ACC112 (cell line): ENCODE measurements at regions not wholly inside any gene's neighbourhood (a gene's known extent, or its start where the extent isn't known, plus 50 kb on each side); places are given as distances from the start of the nearest gene placed in this dataset.

Source experiments
- H2AFZ ChIP-seq: fragments of 200-600 bp; sonication (generic); one replicate; pipeline ENCODE4 v1.6.0; 2017; ENCODE audit warnings: antibody characterized with exemption, low read length; ENCODE audit not compliant: unreplicated experiment
- H3K27ac ChIP-seq: fragments of 200-600 bp; sonication (generic); 2 replicates; pipeline ENCODE4 v1.5.1; 2014; ENCODE audit warnings: low read depth, mild to moderate bottlenecking, antibody characterized with exemption, low read length, moderate library complexity
- H3K27me3 ChIP-seq: fragments of 200-600 bp; sonication (generic); 2 replicates; pipeline ENCODE4 v1.6.1; 2014; ENCODE audit warnings: mild to moderate bottlenecking, antibody characterized with exemption, low read length, moderate library complexity, mixed read lengths; ENCODE audit not compliant: insufficient read depth
- H3K36me3 ChIP-seq: fragments of 200-600 bp; sonication (generic); 2 replicates; pipeline ENCODE4 v1.6.1; 2016; ENCODE audit warnings: mild to moderate bottlenecking, antibody characterized with exemption, low read length, moderate library complexity, mixed read lengths; ENCODE audit not compliant: insufficient read depth
- H3K4me1 ChIP-seq: fragments of 200-600 bp; sonication (generic); one replicate; pipeline ENCODE4 v1.6.1; 2016; ENCODE audit warnings: low read length, mixed read lengths; ENCODE audit not compliant: insufficient read depth, unreplicated experiment, control insufficient read depth
- H3K4me3 ChIP-seq: fragments of 200-600 bp; sonication (generic); 2 replicates; pipeline ENCODE4 v1.5.1; 2014; ENCODE audit warnings: mild to moderate bottlenecking, low read depth, low read length
- H3K79me2 ChIP-seq: fragments of 200-600 bp; sonication (generic); one replicate; pipeline ENCODE4 v1.6.0; 2016; ENCODE audit warnings: low read length; ENCODE audit not compliant: control insufficient read depth, unreplicated experiment, insufficient read depth

DNA sequence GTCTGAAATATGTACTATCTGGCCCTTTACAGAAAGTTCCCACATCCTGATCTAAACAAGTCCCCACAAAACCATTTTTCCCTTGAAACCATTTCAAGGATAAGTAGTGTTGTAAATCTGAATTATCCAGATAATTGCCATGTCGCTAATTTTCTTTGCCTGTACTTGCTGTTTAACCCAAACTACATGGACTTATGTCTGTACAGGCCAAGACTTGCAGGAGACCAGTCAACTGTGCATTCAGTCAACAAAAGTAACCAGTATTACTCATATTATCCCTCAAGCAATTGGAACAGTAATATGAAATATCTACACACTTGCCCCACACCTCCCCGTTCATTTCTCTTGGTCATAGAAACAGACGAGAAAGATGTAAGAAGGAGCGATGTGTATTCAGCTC is 347.8 kb upstream of the NFE2L3 start:
- no peaks in the 10 kb centered on the region for H3K79me2 ChIP-seq
- no peak overlapping the region for H3K27ac ChIP-seq
- H3K27me3 ChIP-seq: peaks cover 10% of the 10 kb centered on the region
- H2AFZ ChIP-seq: no peak overlapping the region
- H3K4me1 ChIP-seq: no peaks in the 10 kb centered on the region
- H3K36me3 ChIP-seq: no peaks in the 10 kb centered on the region
- no peak overlapping the region for H3K4me3 ChIP-seq

DNA sequence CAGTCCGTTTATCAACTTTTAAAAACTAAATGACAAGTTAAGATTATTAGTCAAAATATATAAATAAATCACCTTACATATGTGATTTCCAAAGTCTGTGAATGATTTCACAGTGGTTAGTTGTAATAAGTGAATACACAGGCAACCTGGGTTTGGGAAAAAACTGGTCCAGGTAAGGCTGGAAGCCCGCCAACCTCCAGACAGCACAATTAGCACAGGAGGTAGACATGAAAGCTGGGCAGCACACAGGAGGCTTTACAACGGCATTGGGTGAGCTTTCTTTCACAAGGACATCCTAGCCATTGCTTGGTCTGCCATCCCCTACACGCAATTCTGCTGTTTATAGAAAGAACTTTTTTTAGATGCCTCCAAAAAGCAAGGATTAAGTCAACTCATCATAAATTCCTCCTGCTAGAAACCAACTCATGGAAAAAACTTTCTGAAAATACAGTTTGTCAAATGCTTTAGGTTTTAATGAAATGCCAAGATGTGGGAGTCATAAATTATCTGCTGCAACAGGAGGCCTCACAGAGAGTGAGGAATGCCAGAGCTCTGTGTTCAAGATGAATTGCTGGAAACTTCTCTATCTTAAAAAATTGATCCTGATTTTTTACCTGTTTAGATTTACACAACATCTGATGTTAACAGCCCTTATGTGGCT is 346.8 kb upstream of the NFE2L3 start:
- Histone ChIP-seq H3K27me3 (peaks cover 10% of the 10 kb centered on the region), H3K27ac (no peak overlapping the region), H3K4me1 (no peaks in the 10 kb centered on the region), H3K79me2 (no peaks in the 10 kb centered on the region), H2AFZ (no peak overlapping the region), H3K4me3 (no peak overlapping the region), H3K36me3 (no peaks in the 10 kb centered on the region)

DNA sequence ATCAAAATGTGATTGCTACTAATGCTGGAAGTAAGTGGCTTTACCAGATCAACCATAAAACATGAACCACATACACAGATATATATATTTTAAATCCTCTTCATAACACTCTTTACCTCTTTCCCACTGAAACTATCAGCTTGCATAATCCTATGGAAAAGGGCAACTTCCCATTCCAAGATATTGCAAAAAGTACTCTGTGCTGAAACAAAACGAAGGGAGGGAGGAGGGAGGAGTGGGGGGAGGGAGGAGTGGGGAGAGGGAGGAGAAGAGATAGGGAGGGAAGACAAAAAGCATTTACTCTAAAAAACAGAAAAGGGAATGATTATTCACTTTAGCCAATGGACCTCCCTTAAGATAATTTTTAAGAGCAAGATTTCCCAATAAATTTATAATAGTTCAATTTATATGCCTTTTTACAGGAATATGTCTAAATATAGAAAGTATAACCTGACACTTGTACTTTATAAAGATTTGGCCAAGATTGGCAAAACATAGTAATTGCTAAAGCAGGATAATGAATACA is 344.8 kb upstream of the NFE2L3 start:
- H3K36me3 ChIP-seq: no peaks in the 10 kb centered on the region
- H3K4me1 ChIP-seq: no peaks in the 10 kb centered on the region
- no peak overlapping the region for H3K4me3 ChIP-seq
- H3K27ac ChIP-seq: no peak overlapping the region
- H3K27me3 ChIP-seq: peaks cover 10% of the 10 kb centered on the region
- H3K79me2 ChIP-seq: no peaks in the 10 kb centered on the region
- H2AFZ ChIP-seq: no peak overlapping the region

DNA sequence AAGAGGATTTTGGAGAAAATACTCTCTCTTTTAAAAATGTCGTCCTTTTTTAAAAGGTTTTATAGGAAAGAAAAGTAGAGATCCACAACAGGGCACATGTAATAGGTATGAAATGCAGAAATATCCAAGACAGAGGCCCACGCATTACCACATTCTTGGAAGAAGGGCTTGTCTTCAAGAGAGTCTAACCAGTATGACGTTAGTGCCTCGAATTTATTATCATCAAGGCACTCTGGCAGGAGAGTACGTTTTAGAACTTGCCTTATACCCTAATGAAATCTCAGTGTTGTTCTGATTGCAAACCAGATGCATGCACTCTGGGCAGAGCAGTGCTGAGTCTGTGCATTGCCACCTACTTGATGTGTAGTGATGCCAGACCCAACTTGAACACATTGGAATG is 342.6 kb upstream of the NFE2L3 start:
- Histone ChIP-seq H2AFZ (no peak overlapping the region), H3K27ac (no peak overlapping the region), H3K4me3 (no peak overlapping the region), H3K79me2 (no peaks in the 10 kb centered on the region), H3K27me3 (peaks cover 7% of the 10 kb centered on the region; the same call in 1 of the 2 replicates), H3K4me1 (no peaks in the 10 kb centered on the region), H3K36me3 (no peaks in the 10 kb centered on the region)

DNA sequence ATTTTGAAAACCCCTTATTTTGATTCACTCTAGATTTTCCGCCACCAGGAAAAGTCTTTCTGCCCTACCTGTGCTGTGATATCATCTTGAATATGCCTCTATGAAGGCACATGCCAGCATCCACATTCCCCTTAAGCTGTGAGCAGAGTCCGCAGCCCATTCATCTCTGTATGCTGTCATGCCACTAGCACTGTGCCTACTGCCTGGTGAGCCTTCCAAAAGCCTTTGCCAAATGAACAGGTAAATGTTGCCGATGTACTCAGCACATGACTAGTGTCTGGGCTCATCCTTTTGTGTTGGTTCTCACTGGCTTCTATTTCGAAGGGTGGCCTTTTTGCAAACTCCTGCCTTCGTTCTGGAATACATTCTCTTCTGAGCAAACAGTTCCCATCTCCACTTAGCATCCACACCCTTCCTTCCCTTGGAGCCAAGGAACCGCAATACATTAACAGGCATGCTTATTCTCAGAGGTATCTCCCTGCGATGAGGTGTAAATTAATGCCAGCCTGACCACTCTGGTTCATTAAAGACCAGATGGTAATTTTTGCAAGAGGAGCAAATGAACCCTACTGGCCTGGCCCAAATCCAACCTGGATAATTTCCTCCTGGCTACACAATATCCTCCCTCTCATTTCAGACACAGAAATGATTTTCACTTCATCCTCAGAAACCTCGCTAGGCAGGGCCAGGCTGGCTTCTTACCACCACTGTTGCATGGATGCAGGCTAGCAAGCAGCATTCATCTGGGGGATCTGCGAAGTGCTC is 339.7 kb upstream of the NFE2L3 start:
- Histone ChIP-seq H3K27ac (no peak overlapping the region), H3K27me3 (peaks cover 7% of the 10 kb centered on the region; the same call in 1 of the 2 replicates), H2AFZ (no peak overlapping the region), H3K4me1 (no peaks in the 10 kb centered on the region), H3K36me3 (no peaks in the 10 kb centered on the region), H3K4me3 (no peak overlapping the region), H3K79me2 (no peaks in the 10 kb centered on the region)

DNA sequence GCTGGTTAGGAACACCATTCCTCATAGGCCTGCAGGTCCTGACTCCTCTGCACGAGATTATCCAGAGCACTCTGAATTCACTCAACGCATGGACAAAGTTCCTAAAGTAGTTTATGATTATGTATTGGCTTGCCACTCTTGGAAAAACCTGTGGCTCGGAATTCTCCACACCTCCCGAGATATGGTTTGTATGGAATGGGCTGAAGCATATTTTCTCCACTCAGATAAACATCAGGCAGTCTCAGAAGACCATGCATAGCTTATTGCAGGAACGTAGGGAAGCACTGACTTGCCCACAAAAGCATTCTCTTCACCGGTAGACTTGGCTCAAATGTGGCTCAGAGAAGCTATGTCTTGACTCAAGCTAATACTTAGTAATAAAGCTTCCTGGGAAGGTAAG is 338.6 kb upstream of the NFE2L3 start:
- H3K36me3 ChIP-seq: no peaks in the 10 kb centered on the region
- H2AFZ ChIP-seq: no peak overlapping the region
- no peaks in the 10 kb centered on the region for H3K79me2 ChIP-seq
- H3K4me1 ChIP-seq: no peaks in the 10 kb centered on the region
- no peak overlapping the region for H3K4me3 ChIP-seq
- 0 out of 2 replicates have a peak, but pooled peaks cover under 1% of the 10 kb centered on the region for H3K27me3 ChIP-seq
- no peak overlapping the region for H3K27ac ChIP-seq

DNA sequence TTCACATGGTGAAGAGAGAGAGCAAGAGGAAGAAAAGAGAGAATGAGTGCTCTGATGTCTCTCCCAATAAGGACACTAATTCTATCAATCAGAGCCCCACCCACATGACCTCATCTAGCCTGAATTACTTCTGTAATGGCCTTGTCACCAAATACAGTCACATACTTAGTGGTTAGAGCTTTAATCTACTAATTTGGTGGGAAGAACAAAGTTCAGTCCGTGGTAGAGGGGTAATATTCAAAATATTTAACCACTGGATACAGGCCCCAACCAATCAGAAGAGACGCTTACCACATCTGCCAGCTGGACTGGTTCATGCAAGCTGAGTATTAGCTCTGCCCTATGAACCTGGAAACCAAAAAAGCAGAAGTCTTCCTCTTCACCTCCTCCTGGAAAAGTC is 336.3 kb upstream of the NFE2L3 start:
- Histone ChIP-seq H3K4me1 (no peaks in the 10 kb centered on the region), H2AFZ (no peak overlapping the region), H3K4me3 (no peak overlapping the region), H3K27me3 (no peaks in the 10 kb centered on the region), H3K27ac (no peak overlapping the region), H3K36me3 (no peaks in the 10 kb centered on the region), H3K79me2 (no peaks in the 10 kb centered on the region)

DNA sequence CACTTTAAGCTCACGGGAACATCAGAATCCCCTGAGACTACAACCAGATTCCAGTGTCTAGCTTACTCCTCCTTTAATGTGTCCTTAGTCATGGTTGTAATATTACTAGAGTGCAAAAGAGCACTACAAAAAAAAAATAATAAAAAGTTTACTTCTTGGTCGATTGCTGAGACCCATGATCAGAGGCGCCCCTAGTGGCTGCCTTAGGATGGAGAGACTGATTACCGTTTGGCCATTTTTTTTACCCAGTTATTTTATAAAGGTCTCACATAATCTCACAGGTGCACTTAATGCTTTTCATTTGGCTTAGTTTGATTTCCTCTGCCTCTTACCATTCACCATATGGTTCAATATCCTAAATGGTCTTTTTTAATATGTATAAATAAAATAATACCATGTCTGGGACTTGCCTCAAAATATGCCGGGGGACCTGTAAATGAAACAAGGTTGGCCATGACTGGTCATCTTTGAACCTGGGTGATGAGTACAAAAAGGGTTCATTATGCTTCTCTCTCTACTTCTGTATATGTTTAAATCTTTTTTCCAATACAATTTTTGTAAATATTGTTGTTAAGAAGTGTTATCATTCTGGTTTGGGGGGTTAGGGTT is 331.5 kb upstream of the NFE2L3 start:
- no peaks in the 10 kb centered on the region for H3K4me1 ChIP-seq
- H2AFZ ChIP-seq: no peak overlapping the region
- no peaks in the 10 kb centered on the region for H3K79me2 ChIP-seq
- H3K27ac ChIP-seq: no peak overlapping the region
- no peaks in the 10 kb centered on the region for H3K36me3 ChIP-seq
- no peak overlapping the region for H3K4me3 ChIP-seq
- no peaks in the 10 kb centered on the region for H3K27me3 ChIP-seq

DNA sequence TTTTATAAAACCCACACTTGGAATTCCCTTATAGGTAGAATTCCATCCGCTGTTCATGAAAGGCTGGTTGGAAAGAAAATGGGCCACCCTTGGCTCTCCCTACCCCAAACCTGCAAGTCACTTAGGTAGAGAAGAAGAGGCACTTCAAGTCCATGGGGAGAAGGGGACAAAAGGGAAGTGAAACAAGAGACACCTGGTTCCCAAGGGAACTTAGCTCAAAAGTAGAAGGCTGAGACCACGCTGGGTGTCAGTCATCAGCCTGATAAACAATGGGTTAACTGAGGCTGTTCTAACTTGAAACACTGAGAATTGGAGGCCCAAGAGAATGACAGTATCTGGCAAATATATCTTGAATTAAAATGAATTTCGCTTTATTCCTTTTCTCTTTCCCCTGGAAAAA is 330.8 kb upstream of the NFE2L3 start:
- Histone ChIP-seq H3K4me3 (no peak overlapping the region), H3K4me1 (no peaks in the 10 kb centered on the region), H3K79me2 (no peaks in the 10 kb centered on the region), H3K27ac (no peak overlapping the region), H3K27me3 (no peaks in the 10 kb centered on the region), H3K36me3 (no peaks in the 10 kb centered on the region), H2AFZ (no peak overlapping the region)

DNA sequence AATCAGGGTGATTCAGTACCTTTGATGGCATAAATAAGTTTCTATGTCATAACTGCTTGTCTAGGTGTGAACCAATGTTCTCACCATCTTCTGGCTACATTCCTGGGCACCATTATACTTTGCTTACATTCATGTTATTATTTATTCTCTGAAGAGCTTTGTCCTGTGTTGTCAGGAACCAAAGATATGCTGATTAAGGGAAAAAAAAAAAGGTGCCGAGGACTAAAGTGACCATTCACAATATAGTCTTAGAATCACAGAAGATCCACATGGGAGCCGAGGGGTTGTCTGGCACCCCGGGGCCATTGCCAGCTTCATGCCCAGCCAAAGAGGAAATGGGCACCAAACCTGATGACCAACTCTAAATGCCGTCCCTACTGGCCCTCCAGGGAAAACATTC is 329.2 kb upstream of the NFE2L3 start:
- H2AFZ ChIP-seq: no peak overlapping the region
- H3K27me3 ChIP-seq: no peaks in the 10 kb centered on the region
- no peaks in the 10 kb centered on the region for H3K36me3 ChIP-seq
- H3K4me3 ChIP-seq: no peak overlapping the region
- H3K27ac ChIP-seq: no peak overlapping the region
- no peaks in the 10 kb centered on the region for H3K4me1 ChIP-seq
- H3K79me2 ChIP-seq: no peaks in the 10 kb centered on the region
